ENCODE measurements at regions not wholly inside any gene's neighbourhood (a gene's known extent, or its start where the extent isn't known, plus 50 kb on each side); places are given as distances from the start of the nearest gene placed in this dataset.

DNA sequence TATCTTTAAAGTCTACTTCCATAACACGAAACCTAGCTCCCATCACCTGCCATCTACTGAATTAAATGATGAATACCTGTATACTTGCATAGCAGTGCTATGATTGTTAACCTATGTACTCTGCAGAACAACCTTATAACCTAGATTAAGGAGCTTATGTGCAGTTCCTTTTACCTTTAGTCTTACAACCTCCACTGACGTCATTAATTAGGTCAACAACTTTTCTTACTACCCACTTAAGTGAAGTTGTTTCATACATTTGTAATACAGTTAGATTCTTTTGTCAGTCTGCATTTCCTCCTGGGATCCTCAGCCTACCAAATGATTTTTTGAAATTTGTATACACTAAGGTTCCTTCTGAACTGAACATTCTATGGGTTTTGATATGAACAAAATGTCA lies 1082.3 kb downstream of the SUCLG1 start:
- TF ChIP-seq, protein P1, sequence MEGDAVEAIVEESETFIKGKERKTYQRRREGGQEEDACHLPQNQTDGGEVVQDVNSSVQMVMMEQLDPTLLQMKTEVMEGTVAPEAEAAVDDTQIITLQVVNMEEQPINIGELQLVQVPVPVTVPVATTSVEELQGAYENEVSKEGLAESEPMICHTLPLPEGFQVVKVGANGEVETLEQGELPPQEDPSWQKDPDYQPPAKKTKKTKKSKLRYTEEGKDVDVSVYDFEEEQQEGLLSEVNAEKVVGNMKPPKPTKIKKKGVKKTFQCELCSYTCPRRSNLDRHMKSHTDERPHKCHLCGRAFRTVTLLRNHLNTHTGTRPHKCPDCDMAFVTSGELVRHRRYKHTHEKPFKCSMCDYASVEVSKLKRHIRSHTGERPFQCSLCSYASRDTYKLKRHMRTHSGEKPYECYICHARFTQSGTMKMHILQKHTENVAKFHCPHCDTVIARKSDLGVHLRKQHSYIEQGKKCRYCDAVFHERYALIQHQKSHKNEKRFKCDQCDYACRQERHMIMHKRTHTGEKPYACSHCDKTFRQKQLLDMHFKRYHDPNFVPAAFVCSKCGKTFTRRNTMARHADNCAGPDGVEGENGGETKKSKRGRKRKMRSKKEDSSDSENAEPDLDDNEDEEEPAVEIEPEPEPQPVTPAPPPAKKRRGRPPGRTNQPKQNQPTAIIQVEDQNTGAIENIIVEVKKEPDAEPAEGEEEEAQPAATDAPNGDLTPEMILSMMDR (conservative IDR thresholded peaks at IDR 0.05; ENCODE audit: low read length): no peak
- TF ChIP-seq EZH2phosphoT487 (IDR thresholded peaks at IDR 0.05; ENCODE audit: borderline replicate concordance): no peak

Data from Loucy (cell line).